ENCODE measurements at regions not wholly inside any gene's neighbourhood (a gene's known extent, or its start where the extent isn't known, plus 50 kb on each side); places are given as distances from the start of the nearest gene placed in this dataset.
"Not testable (repeated sequence)": the region's sequence is repeated elsewhere in the genome, so short reads cannot be mapped to it uniquely, and the experiment has no call there.

DNA sequence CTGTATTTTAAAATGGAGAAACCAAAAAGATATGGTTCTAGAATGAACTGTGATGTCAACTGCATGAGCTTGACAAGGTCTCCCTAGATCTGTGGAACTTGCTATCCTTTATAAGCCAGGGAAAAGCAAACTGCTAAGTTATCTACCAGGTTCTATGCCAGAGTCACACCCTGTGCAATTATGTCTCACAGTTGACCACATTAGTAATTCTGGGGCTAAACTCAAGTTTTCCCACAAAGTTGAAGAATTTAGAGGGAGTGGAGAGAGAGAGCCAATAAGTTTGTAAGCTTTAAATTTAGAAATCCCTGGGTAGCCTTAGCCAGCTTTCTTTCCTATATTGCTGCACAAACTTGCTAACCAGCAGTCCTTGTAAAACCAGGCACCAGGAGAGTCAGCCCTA, 407.0 kb upstream of the SASH1 start:
- DNase-seq = no peak

- no peak for DNase-seq
These were observed 405.8 kb upstream of the SASH1 start for GRCh38 chr6:147936703-147937470.

DNA sequence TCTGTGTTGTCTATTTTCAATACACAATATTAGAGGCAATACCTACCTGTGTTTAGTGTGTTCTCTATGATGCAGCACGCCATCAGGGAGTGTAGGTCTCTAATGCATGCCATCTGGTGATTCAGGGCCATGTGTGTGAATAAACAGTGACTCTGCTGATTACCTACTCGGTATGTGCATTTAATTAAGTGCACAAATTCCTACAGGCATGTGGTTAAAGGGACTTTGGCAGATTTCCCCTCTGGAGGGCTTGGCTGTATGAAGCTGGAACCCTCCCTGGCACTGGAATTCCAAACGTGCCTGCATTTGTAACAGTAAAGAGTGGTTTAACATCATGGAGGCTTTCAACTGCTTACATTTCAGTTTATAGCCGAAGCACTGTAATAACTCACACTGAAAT, 401.5 kb upstream of the SASH1 start:
- DNase-seq = no peak

DNA sequence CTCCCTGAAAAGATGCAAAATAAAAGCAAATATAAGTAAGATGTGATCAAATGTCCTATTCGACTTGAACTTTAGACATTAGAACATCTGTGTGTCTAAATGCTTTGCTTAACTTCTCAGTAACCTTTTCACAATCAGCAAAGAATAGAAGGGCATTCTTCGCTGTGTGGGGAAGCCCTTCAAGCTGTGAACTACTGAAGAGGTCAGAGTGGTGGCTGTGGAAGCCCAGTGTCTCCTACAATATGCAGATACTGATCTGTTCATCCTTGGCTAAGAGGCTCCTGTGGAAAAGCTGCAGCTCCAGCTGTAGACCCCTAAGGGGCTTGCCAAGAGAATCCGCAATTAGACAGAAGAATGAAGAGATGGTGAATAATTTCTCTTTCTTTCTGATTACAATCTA, 400.3 kb upstream of the SASH1 start:
- no peak for DNase-seq

GRCh38 chr6:147944122-147944521, 398.5 kb upstream of the SASH1 start:
- DNase-seq = no peak

- DNase-seq = no peak
These were observed 395.1 kb upstream of the SASH1 start for GRCh38 chr6:147947521-147947920.

DNA sequence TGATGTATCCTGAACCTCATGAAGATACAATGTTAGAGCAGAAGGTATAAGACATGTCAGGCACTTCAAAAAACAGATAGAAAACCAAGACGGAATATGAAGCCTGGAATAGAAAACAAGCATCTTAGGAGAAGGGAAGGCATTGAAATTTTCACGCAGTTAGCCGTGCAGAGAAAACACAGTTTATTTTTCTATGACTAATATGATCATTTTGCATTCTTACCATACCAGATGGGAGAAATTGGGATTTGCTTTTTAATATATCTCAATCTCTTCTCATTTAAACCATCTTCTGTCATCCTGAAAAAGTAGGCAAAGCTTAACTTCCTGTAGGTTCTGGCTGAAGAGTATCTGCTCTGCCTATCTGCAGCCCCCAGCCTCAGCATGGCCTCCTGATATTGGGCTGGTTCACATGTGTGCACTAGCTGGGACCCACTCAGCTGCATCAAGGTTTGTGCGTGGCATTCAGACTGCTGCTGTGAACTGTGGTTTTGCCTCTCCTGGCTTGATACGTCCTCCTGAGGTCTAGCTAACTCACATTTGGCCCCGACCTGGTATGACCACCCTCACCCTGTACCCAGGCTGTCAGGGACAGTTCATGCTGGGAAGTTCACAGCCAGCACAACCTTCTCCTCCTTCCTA, 392.5 kb upstream of the SASH1 start:
- DNase-seq = no peak

DNA sequence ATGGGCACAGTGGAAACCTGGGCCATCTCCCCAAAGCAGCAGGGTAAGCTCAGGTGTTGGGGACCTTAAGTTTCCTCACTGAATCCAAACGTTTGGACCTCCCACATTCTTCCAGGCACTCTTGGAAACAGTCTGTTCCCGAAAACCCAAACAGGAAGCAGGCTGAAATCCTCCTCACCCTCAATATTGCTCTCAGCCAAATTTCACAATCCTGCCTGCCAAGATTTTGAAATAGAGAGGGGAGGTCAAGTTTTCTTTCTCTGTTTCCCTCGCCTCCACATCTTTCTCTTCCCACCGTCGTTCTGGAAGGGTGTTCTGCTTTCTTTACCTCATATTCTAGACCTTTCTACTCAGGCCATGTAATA, 392.0 kb upstream of the SASH1 start:
- DNase-seq = no peak

- no peak for DNase-seq
These were observed 390.9 kb upstream of the SASH1 start for GRCh38 chr6:147951726-147952125.

GRCh38 chr6:147954938-147955337, 387.7 kb upstream of the SASH1 start:
- DNase-seq = no peak

DNA sequence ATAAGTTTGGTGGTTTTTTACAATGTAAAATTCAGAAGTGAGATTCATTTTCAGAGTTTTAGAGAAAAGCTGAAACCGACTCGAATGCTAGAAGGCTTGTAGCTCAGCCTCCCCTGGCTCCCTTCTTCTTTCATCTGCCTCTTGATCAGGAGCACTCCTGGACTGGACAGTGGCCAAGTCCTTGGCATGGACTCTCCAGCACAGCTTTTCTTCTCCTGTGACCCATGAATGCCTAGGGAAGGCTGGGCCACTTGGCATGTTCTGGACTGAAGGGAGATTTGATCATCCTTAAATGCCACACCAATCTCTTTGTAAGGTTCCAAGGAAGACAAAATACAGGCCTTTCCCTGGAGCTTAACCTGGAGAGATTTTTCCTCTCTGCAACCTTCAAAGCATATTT, 384.0 kb upstream of the SASH1 start:
- DNase-seq = no peak

DNA sequence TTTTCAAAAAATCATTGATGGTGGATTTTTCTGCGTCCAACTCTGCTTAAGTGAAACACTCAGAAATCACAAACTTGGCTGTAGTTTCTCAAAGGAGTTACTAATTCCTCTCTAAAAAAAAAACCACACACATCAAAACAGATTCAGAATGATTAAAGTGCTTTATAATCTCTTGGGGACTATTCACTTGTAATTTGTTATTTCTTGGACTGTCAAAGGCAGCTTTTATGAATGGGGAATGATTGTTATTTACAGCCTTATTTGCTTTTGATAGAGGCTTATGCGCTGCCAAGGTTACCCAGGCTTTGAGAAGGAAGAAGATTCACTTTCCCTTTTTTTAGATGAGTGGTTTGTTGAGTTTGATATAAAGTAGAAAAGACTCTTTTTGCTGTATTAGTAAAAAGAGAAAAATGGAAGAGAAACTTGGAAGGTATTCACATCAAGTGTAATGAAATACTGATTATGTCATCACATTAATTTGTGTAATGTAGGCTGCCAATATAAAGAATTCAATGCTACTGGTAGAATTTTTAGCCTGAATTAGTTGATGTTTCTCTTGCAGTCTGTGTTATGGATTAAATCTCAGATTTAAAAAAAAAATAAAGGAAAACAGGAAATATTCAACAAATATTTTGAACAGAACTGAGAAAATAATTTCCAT, 381.0 kb upstream of the SASH1 start:
- no peak for DNase-seq

- DNase-seq = not testable (repeated sequence)
These were observed 377.2 kb upstream of the SASH1 start for GRCh38 chr6:147965448-147965847.

DNA sequence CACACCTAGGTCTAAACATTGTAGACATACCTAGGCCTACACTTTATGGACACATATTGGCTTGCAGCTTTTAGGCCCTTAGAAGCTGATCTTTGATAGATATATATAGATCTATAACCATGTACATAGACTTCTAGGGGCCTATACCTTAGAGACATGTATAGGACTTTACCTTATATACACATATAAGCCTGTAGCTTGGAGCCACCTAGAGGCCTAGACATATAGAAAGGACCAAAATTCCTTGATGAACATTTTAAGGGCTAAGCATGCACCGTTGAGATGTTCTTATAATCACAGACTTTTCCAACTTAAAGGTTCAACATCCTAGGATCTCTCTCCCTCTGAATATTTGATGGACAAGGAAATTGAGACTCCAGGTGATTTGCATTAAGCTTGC, 371.7 kb upstream of the SASH1 start:
- DNase-seq = peak; percentile 19

DNA sequence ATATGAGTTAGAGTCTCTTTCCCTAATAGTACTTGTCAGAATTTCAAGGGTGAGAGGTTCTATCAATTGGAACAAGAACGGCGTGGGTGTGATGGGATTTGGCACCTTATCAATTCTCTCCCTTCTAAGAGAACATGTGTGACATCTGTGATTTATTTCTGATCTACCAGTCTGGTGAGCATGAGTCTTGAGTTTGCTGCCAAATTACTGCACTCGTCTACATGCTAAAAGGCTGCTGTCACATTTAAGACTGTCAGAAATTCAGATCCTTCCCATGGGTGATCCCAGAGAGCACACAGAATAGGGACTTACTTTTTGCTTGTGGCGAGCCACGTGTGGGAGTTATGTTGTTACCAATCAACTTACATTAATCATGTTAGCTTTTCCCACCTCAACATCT, 370.2 kb upstream of the SASH1 start:
- no peak for DNase-seq

- no peak for DNase-seq
These were observed 368.8 kb upstream of the SASH1 start for GRCh38 chr6:147973806-147974205.

DNA sequence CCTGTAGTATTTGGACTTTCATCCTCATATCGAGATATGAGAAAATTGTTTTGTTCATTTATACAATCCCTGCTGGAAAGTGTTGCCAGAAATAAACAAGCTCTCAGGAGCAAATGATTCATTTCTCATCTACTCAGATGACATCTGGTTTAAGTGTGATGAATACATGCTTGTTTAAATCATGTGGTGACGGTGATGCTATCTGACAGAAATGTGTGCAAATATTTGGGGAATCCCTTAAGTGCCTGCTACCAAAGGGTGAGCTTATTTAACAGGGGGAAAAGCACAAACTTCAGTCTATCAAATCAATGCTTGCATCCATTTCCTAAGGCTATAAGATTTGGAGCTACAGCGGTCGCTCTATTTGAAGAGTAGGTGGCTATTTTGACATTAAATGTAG, 368.3 kb upstream of the SASH1 start:
- no peak for DNase-seq

- no peak for DNase-seq
These were observed 364.7 kb upstream of the SASH1 start for GRCh38 chr6:147977851-147978465.

- no peak for DNase-seq
These were observed 362.7 kb upstream of the SASH1 start for GRCh38 chr6:147979966-147980365.

GRCh38 chr6:147983581-147984366, 358.9 kb upstream of the SASH1 start:
- no peak for DNase-seq

DNA sequence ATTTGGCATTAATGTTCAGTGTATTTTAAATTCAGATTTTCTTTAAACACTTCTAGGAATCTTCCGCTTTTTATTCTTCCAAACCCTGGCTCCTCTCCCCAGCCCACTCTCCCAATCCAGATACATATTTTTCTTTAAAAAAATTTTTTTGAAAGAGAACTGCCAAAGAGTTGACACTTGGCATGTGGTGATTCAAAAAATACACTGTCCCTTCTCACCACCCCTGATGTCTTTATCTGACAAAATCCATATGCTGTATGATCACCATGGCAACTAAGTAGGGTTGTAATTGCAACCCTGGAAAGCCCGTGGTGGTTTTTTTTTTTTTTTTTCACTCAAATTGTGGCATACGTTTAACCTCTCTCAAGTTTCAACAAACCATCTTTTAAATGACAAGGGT, 355.8 kb upstream of the SASH1 start:
- no peak for DNase-seq

DNA sequence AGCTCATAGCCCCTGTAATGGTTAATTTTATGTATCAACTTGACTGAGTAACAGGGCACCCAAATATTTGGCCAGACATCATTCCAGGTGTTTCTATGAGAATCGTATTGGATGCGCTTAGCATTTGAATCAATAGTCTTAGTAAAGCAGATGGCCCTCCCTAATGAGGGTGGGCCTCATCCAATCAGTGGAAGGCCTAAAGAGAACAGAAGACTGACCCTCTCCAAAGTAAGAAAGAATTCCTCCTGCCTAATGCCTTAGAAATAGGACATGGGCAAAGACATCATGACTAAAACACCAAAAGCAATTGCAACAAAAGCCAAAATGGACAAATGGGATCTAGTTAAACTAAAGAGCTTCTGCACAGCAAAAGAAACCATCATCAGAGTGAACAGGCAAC, 352.5 kb upstream of the SASH1 start:
- DNase-seq = no peak

DNA sequence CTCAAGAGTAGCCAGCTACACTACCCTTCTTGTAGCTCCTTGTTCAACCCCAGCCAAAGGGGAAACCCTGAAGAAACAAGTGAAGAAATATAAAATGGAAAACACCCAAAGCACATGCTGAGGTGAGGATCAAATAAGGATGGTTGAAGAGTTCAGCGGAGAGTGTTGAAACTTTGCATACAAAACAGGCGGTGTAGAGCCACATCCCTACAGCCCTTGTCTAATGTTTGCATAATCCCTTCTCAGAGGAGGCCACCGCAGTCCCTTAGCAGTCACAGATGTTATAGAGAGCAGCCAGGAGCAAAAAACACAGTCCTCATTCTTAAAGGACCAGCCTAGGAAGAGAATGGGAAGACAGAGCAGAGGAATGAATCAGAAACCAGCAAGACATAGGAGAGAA, 350.7 kb upstream of the SASH1 start:
- DNase-seq = no peak

Data from hematopoietic multipotent progenitor cell treated with erythropoietin and hydrocortisone succinate and interleukin-3 and kit ligand, for 6 days (in vitro differentiated cells).